ENCODE measurements at regions not wholly inside any gene's neighbourhood (a gene's known extent, or its start where the extent isn't known, plus 50 kb on each side); places are given as distances from the start of the nearest gene placed in this dataset.

DNA sequence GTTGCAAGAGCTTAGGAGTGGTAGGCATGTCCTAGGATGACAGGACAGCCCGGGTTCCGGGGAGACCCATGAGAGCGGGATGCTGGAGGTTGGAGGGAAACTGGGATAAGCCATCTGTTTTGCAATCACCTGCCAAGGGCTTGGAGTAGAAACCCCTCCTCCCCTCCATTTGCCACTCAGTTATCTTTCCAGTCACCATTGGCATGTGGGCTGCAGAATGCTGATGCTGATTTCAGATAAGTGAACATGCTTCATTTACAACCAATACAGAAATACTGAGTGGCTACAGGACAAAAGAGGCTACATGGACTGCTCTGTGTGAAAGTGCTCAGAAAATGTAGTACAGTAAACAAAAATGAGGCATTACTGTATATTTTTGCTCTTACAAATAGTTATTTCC lies 93.4 kb upstream of the KIF2A start:
- DNase-seq (ENCODE audit: low read depth in 1 of 2, low spot score in 2 of 2) = no peak
- Histone ChIP-seq H3K56ac (replicated peaks; ENCODE audit: insufficient read length, low read depth, low read length) (no peak overlapping the region), H2BK120ac (replicated peaks; ENCODE audit: low read depth, low read length) (no peak overlapping the region), H3K36me3 (ENCODE audit: control insufficient read depth in 2 of 4, insufficient read depth in 4 of 4, low read length in 3 of 4) (no peaks in the 10 kb centered on the region), H2BK5ac (ENCODE audit: low read depth, low read length) (no peak overlapping the region), H3K4me3 (ENCODE audit: extremely low read depth in 1 of 4, insufficient read depth in 2 of 4, low read depth in 3 of 4, low read length in 4 of 4) (no peak overlapping the region), H4K91ac (replicated peaks; ENCODE audit: insufficient read length, low read length) (no peak overlapping the region), H3K4me2 (ENCODE audit: insufficient read depth in 1 of 2, low read depth in 2 of 2, low read length in 2 of 2) (no peak overlapping the region), H3K9me3 (ENCODE audit: insufficient read depth in 2 of 2, low read depth in 1 of 2, low read length in 1 of 2) (no peaks in the 10 kb centered on the region), H3K4ac (replicated peaks; ENCODE audit: insufficient read length, low read depth, low read length) (no peak overlapping the region), H3K18ac (ENCODE audit: extremely low read depth, low read length) (no peak overlapping the region), H4K20me1 (replicated peaks in 1 of 2; ENCODE audit: control insufficient read depth in 1 of 2, insufficient read depth in 2 of 2, low read length in 2 of 2) (no peaks in the 10 kb centered on the region), H4K8ac (ENCODE audit: extremely low read depth, insufficient read depth, low read length) (no peak overlapping the region), H3K14ac (ENCODE audit: insufficient read length) (no peak overlapping the region), H3K27me3 (replicated peaks in 1 of 4; ENCODE audit: control insufficient read depth in 3 of 4, extremely low read depth in 1 of 4, insufficient read depth in 3 of 4, low read length in 3 of 4) (no peaks in the 10 kb centered on the region), H3K79me1 (ENCODE audit: low read depth, low read length) (no peaks in the 10 kb centered on the region), H2BK12ac (ENCODE audit: low read depth, low read length) (no peak overlapping the region), H3K4me1 (replicated peaks in 1 of 4; ENCODE audit: control insufficient read depth in 3 of 4, insufficient read depth in 4 of 4, low read length in 3 of 4) (peaks cover 0 to 5% (median 2%) of the 10 kb centered on the region in 4 experiments; a peak in 2 of 7 replicates), H2BK15ac (ENCODE audit: low read length) (no peak overlapping the region), H3K79me2 (ENCODE audit: control insufficient read depth in 1 of 2, insufficient read depth in 2 of 2, low read length in 2 of 2) (no peaks in the 10 kb centered on the region), H3K9ac (replicated peaks in 1 of 4; ENCODE audit: extremely low read depth in 1 of 4, low read depth in 3 of 4, low read length in 3 of 4) (no peak overlapping the region), H3K27ac (ENCODE audit: low read depth, low read length) (no peak overlapping the region), H2AK5ac (ENCODE audit: low read depth, low read length) (no peak overlapping the region), H4K5ac (ENCODE audit: insufficient read length, low read depth, low read length) (no peak overlapping the region), H2AFZ (ENCODE audit: low read length) (no peak overlapping the region), H3K23me2 (ENCODE audit: low read depth, low read length) (no peaks in the 10 kb centered on the region), H2BK20ac (ENCODE audit: low read length) (no peak overlapping the region), H3K23ac (ENCODE audit: insufficient read length) (no peak overlapping the region)
- WGBS, 2 experiments (ENCODE audit: extremely low coverage in 1 of 2, insufficient coverage in 1 of 2, insufficient read length in 1 of 2, insufficient replicate concordance in 2 of 2, low coverage in 1 of 2, low lambda C conversion rate in 2 of 2, missing lambda C conversion rate in 1 of 2) = 100% methylated on average over 3 of the region's 3 CpGs; no CpG with 5 or more reads in 1 of the 2 experiments
- TF ChIP-seq SAP30 (IDR thresholded peaks at IDR 0.05; ENCODE audit: insufficient read depth, insufficient replicate concordance, low read length) = no peak
- TF ChIP-seq POLR2A (IDR thresholded peaks at IDR 0.05; ENCODE audit: control extremely low read depth in 1 of 2, low read depth in 2 of 2, low read length in 2 of 2) = no peak
- TF ChIP-seq TAF7 (optimal IDR thresholded peaks at IDR 0.05; ENCODE audit: borderline replicate concordance, low read depth, low read length) = no peak
- no peak for TF ChIP-seq SUZ12 (IDR thresholded peaks at IDR 0.05; ENCODE audit: low read length)
- no peak for TF ChIP-seq SP4 (IDR thresholded peaks at IDR 0.05; ENCODE audit: low read length)
- no peak for TF ChIP-seq SP2 (IDR thresholded peaks at IDR 0.05; ENCODE audit: low read length)
- no peak for TF ChIP-seq RAD21 (IDR thresholded peaks at IDR 0.05 in 1 of 2, conservative IDR thresholded peaks at IDR 0.05 in 1 of 2; ENCODE audit: low read depth in 2 of 2, low read length in 2 of 2)
- TF ChIP-seq, protein P1, sequence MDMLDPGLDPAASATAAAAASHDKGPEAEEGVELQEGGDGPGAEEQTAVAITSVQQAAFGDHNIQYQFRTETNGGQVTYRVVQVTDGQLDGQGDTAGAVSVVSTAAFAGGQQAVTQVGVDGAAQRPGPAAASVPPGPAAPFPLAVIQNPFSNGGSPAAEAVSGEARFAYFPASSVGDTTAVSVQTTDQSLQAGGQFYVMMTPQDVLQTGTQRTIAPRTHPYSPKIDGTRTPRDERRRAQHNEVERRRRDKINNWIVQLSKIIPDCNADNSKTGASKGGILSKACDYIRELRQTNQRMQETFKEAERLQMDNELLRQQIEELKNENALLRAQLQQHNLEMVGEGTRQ (IDR thresholded peaks at IDR 0.05; ENCODE audit: low read length) = no peak
- CTCF ChIA-PET (ENCODE audit: partially characterized antibody) = interaction anchor here (0.7 to 2.0 kb wide), 2 partner anchors 12 to 216 kb away, joined by 3 to 6 read pairs; no protein-coding TSS in a partner anchor
- FAIRE-seq = no peak
- POLR2A ChIA-PET (ENCODE audit: partially characterized antibody) = no interaction called here
